ENCODE measurements at regions not wholly inside any gene's neighbourhood (a gene's known extent, or its start where the extent isn't known, plus 50 kb on each side); places are given as distances from the start of the nearest gene placed in this dataset.

- no CpG with 5 or more reads among the region's 1 CpG for WGBS (ENCODE audit: extremely low coverage, insufficient coverage, low lambda C conversion rate)
- Histone ChIP-seq H3K4me1 (ENCODE audit: control insufficient read depth, low read depth, low read length) (no peaks in the 10 kb centered on the region), H4K5ac (ENCODE audit: low read length) (no peak overlapping the region), H2BK120ac (ENCODE audit: low read depth, low read length) (no peak overlapping the region), H2AK5ac (ENCODE audit: low read length) (no peak overlapping the region), H3K4me2 (ENCODE audit: low read length) (no peak overlapping the region), H3K79me1 (ENCODE audit: low read length) (no peaks in the 10 kb centered on the region), H4K8ac (ENCODE audit: low read depth, low read length) (no peak overlapping the region), H3K4ac (ENCODE audit: low read depth, low read length) (no peak overlapping the region), H3K27me3 (ENCODE audit: insufficient read depth, low read length, poor library complexity) (no peaks in the 10 kb centered on the region), H3K18ac (ENCODE audit: low read length) (no peak overlapping the region), H2BK5ac (ENCODE audit: low read length) (no peak overlapping the region), H3K27ac (ENCODE audit: low read depth, low read length) (no peak overlapping the region), H3K23ac (ENCODE audit: low read length) (no peak overlapping the region), H3K4me3 (ENCODE audit: low read length) (no peak overlapping the region), H2BK15ac (replicated peaks; ENCODE audit: low read depth) (no peak overlapping the region), H3K9ac (ENCODE audit: low read length) (no peak overlapping the region), H3K79me2 (ENCODE audit: control insufficient read depth, insufficient read depth, low read length) (no peaks in the 10 kb centered on the region), H3K36me3 (ENCODE audit: control insufficient read depth, insufficient read depth, low read length) (no peaks in the 10 kb centered on the region), H3K56ac (ENCODE audit: low read length) (no peak overlapping the region)
- DNase-seq: no peak
Measured at GRCh38 chr18:76640438-76640837, 145.4 kb upstream of the ZNF516 start.

GRCh38 chr18:76634564-76634963 lies 139.5 kb upstream of the ZNF516 start:
- Histone ChIP-seq H3K4me3 (ENCODE audit: low read length) (no peak overlapping the region), H3K36me3 (ENCODE audit: control insufficient read depth, insufficient read depth, low read length) (no peaks in the 10 kb centered on the region), H3K18ac (ENCODE audit: low read length) (no peak overlapping the region), H4K8ac (ENCODE audit: low read depth, low read length) (no peak overlapping the region), H2AK5ac (ENCODE audit: low read length) (no peak overlapping the region), H3K9ac (ENCODE audit: low read length) (no peak overlapping the region), H3K79me1 (ENCODE audit: low read length) (no peaks in the 10 kb centered on the region), H3K56ac (ENCODE audit: low read length) (no peak overlapping the region), H3K27ac (ENCODE audit: low read depth, low read length) (no peak overlapping the region), H3K79me2 (ENCODE audit: control insufficient read depth, insufficient read depth, low read length) (no peaks in the 10 kb centered on the region), H2BK15ac (replicated peaks; ENCODE audit: low read depth) (no peak overlapping the region), H3K4me1 (ENCODE audit: control insufficient read depth, low read depth, low read length) (no peaks in the 10 kb centered on the region), H3K23ac (ENCODE audit: low read length) (no peak overlapping the region), H3K27me3 (ENCODE audit: insufficient read depth, low read length, poor library complexity) (no peaks in the 10 kb centered on the region), H4K5ac (ENCODE audit: low read length) (no peak overlapping the region), H3K4me2 (ENCODE audit: low read length) (no peak overlapping the region), H2BK120ac (ENCODE audit: low read depth, low read length) (no peak overlapping the region), H3K4ac (ENCODE audit: low read depth, low read length) (no peak overlapping the region), H2BK5ac (ENCODE audit: low read length) (no peak overlapping the region)
- no CpG with 5 or more reads among the region's 3 CpGs for WGBS (ENCODE audit: extremely low coverage, insufficient coverage, low lambda C conversion rate)
- DNase-seq: no peak

GRCh38 chr18:76633588-76634269 lies 138.7 kb upstream of the ZNF516 start:
- H3K27me3 ChIP-seq (ENCODE audit: insufficient read depth, low read length, poor library complexity): no peaks in the 10 kb centered on the region
- no peak overlapping the region for H3K9ac ChIP-seq (ENCODE audit: low read length)
- no peak overlapping the region for H4K5ac ChIP-seq (ENCODE audit: low read length)
- H3K36me3 ChIP-seq (ENCODE audit: control insufficient read depth, insufficient read depth, low read length): no peaks in the 10 kb centered on the region
- no peak overlapping the region for H3K4ac ChIP-seq (ENCODE audit: low read depth, low read length)
- H3K56ac ChIP-seq (ENCODE audit: low read length): no peak overlapping the region
- no peak overlapping the region for H4K8ac ChIP-seq (ENCODE audit: low read depth, low read length)
- H2AK5ac ChIP-seq (ENCODE audit: low read length): no peak overlapping the region
- H3K4me2 ChIP-seq (ENCODE audit: low read length): no peak overlapping the region
- no peak overlapping the region for H3K18ac ChIP-seq (ENCODE audit: low read length)
- no peaks in the 10 kb centered on the region for H3K79me1 ChIP-seq (ENCODE audit: low read length)
- no peak overlapping the region for H2BK15ac ChIP-seq (replicated peaks; ENCODE audit: low read depth)
- no peak overlapping the region for H3K27ac ChIP-seq (ENCODE audit: low read depth, low read length)
- no peak overlapping the region for H3K4me3 ChIP-seq (ENCODE audit: low read length)
- no peaks in the 10 kb centered on the region for H3K4me1 ChIP-seq (ENCODE audit: control insufficient read depth, low read depth, low read length)
- WGBS (ENCODE audit: extremely low coverage, insufficient coverage, low lambda C conversion rate): no CpG with 5 or more reads among the region's 2 CpGs
- no peak overlapping the region for H2BK5ac ChIP-seq (ENCODE audit: low read length)
- no peak for DNase-seq
- H3K79me2 ChIP-seq (ENCODE audit: control insufficient read depth, insufficient read depth, low read length): no peaks in the 10 kb centered on the region
- no peak overlapping the region for H2BK120ac ChIP-seq (ENCODE audit: low read depth, low read length)
- H3K23ac ChIP-seq (ENCODE audit: low read length): no peak overlapping the region

- WGBS (ENCODE audit: extremely low coverage, insufficient coverage, low lambda C conversion rate): no CpG with 5 or more reads among the region's 1 CpG
Measured at GRCh38 chr18:76627444-76627843, 132.4 kb upstream of the ZNF516 start.

GRCh38 chr18:76626991-76627390 lies 131.9 kb upstream of the ZNF516 start:
- Histone ChIP-seq H3K23ac (ENCODE audit: low read length) (no peak overlapping the region), H3K79me2 (ENCODE audit: control insufficient read depth, insufficient read depth, low read length) (no peaks in the 10 kb centered on the region), H3K4me3 (ENCODE audit: low read length) (no peak overlapping the region), H2BK15ac (replicated peaks; ENCODE audit: low read depth) (no peak overlapping the region), H3K4me1 (ENCODE audit: control insufficient read depth, low read depth, low read length) (no peaks in the 10 kb centered on the region), H4K8ac (ENCODE audit: low read depth, low read length) (no peak overlapping the region), H3K36me3 (ENCODE audit: control insufficient read depth, insufficient read depth, low read length) (no peaks in the 10 kb centered on the region), H2AK5ac (ENCODE audit: low read length) (no peak overlapping the region), H3K4ac (ENCODE audit: low read depth, low read length) (no peak overlapping the region), H3K4me2 (ENCODE audit: low read length) (no peak overlapping the region), H3K56ac (ENCODE audit: low read length) (no peak overlapping the region), H3K79me1 (ENCODE audit: low read length) (no peaks in the 10 kb centered on the region), H3K9ac (ENCODE audit: low read length) (no peak overlapping the region), H3K27me3 (ENCODE audit: insufficient read depth, low read length, poor library complexity) (no peaks in the 10 kb centered on the region), H3K18ac (ENCODE audit: low read length) (no peak overlapping the region), H3K27ac (ENCODE audit: low read depth, low read length) (no peak overlapping the region), H2BK120ac (ENCODE audit: low read depth, low read length) (no peak overlapping the region), H4K5ac (ENCODE audit: low read length) (no peak overlapping the region), H2BK5ac (ENCODE audit: low read length) (no peak overlapping the region)
- no peak for DNase-seq

More at GRCh38 chr18:76627444-76627843, 132.4 kb upstream of the ZNF516 start:
- Histone ChIP-seq H3K36me3 (ENCODE audit: control insufficient read depth, insufficient read depth, low read length) (no peaks in the 10 kb centered on the region), H3K79me2 (ENCODE audit: control insufficient read depth, insufficient read depth, low read length) (no peaks in the 10 kb centered on the region), H3K79me1 (ENCODE audit: low read length) (no peaks in the 10 kb centered on the region), H4K5ac (ENCODE audit: low read length) (no peak overlapping the region), H3K9ac (ENCODE audit: low read length) (no peak overlapping the region), H2BK5ac (ENCODE audit: low read length) (no peak overlapping the region), H2BK120ac (ENCODE audit: low read depth, low read length) (no peak overlapping the region), H2AK5ac (ENCODE audit: low read length) (no peak overlapping the region), H3K4me1 (ENCODE audit: control insufficient read depth, low read depth, low read length) (no peaks in the 10 kb centered on the region), H3K4ac (ENCODE audit: low read depth, low read length) (no peak overlapping the region), H3K23ac (ENCODE audit: low read length) (no peak overlapping the region), H2BK15ac (replicated peaks; ENCODE audit: low read depth) (no peak overlapping the region), H3K4me3 (ENCODE audit: low read length) (no peak overlapping the region), H3K27me3 (ENCODE audit: insufficient read depth, low read length, poor library complexity) (no peaks in the 10 kb centered on the region), H3K4me2 (ENCODE audit: low read length) (no peak overlapping the region), H3K56ac (ENCODE audit: low read length) (no peak overlapping the region), H3K18ac (ENCODE audit: low read length) (no peak overlapping the region), H4K8ac (ENCODE audit: low read depth, low read length) (no peak overlapping the region), H3K27ac (ENCODE audit: low read depth, low read length) (no peak overlapping the region)
- DNase-seq: no peak

GRCh38 chr18:76622651-76623050 lies 127.6 kb upstream of the ZNF516 start:
- Histone ChIP-seq H3K18ac (ENCODE audit: low read length) (no peak overlapping the region), H3K56ac (ENCODE audit: low read length) (no peak overlapping the region), H3K9ac (ENCODE audit: low read length) (no peak overlapping the region), H2AK5ac (ENCODE audit: low read length) (no peak overlapping the region), H3K4me3 (ENCODE audit: low read length) (no peak overlapping the region), H3K36me3 (ENCODE audit: control insufficient read depth, insufficient read depth, low read length) (no peaks in the 10 kb centered on the region), H4K5ac (ENCODE audit: low read length) (no peak overlapping the region), H3K27ac (ENCODE audit: low read depth, low read length) (no peak overlapping the region), H3K27me3 (ENCODE audit: insufficient read depth, low read length, poor library complexity) (no peaks in the 10 kb centered on the region), H3K4ac (ENCODE audit: low read depth, low read length) (no peak overlapping the region), H4K8ac (ENCODE audit: low read depth, low read length) (no peak overlapping the region), H3K4me1 (ENCODE audit: control insufficient read depth, low read depth, low read length) (peaks cover 9% of the 10 kb centered on the region), H3K79me1 (ENCODE audit: low read length) (no peaks in the 10 kb centered on the region), H3K23ac (ENCODE audit: low read length) (no peak overlapping the region), H2BK5ac (ENCODE audit: low read length) (no peak overlapping the region), H2BK120ac (ENCODE audit: low read depth, low read length) (no peak overlapping the region), H3K79me2 (ENCODE audit: control insufficient read depth, insufficient read depth, low read length) (no peaks in the 10 kb centered on the region), H3K4me2 (ENCODE audit: low read length) (no peak overlapping the region), H2BK15ac (replicated peaks; ENCODE audit: low read depth) (no peak overlapping the region)
- no peak for DNase-seq
- no CpG with 5 or more reads among the region's 8 CpGs for WGBS (ENCODE audit: extremely low coverage, insufficient coverage, low lambda C conversion rate)
